SK-N-SH treated with all-trans-retinoic acid at 6 μM for 48 hours (cell line): ENCODE measurements at regions not wholly inside any gene's neighbourhood (a gene's known extent, or its start where the extent isn't known, plus 50 kb on each side); places are given as distances from the start of the nearest gene placed in this dataset.

Experiments used
- BACH2 ChIP-seq: fragments of 250-450 bp; sonication (Bioruptor Pico); IDR thresholded peaks from 2 replicates; pipeline ENCODE4 v1.9.0; 2021; ENCODE audit warnings: mild to moderate bottlenecking, borderline replicate concordance
- PATZ1 ChIP-seq: fragments of 250-450 bp; sonication (Bioruptor Pico); IDR thresholded peaks from 2 replicates; pipeline ENCODE4 v1.8.0; 2020; ENCODE audit warnings: mild to moderate bottlenecking, moderate library complexity, borderline replicate concordance
- TCF4 ChIP-seq: fragments of 250-450 bp; sonication (Bioruptor Pico); IDR thresholded peaks from 2 replicates; pipeline ENCODE4 v1.8.0; 2021; ENCODE audit warnings: mild to moderate bottlenecking, moderate library complexity, borderline replicate concordance
- ZFP3 ChIP-seq: fragments of 250-450 bp; sonication (Bioruptor Pico); IDR thresholded peaks from 2 replicates; pipeline ENCODE4 v1.5.0; 2020; ENCODE audit warnings: mild to moderate bottlenecking, moderate library complexity
- ZNF8 ChIP-seq: fragments of 450-650 bp; formaldehyde crosslinking; IDR thresholded peaks from 2 replicates; pipeline ENCODE4 v1.5.0; 2020; ENCODE audit warnings: mild to moderate bottlenecking, moderate library complexity
- TF ChIP-seq, protein P1 (sequence below): fragments of 250-450 bp; sonication (Bioruptor Pico); IDR thresholded peaks from 2 replicates; pipeline ENCODE4 v1.5.1; 2021; ENCODE audit warnings: mild to moderate bottlenecking, moderate library complexity
- TF ChIP-seq, protein P2 (sequence below): fragments of 250-450 bp; sonication (Bioruptor Pico); IDR thresholded peaks from 2 replicates; pipeline ENCODE4 v1.5.1; 2020; ENCODE audit warnings: low read depth, mild to moderate bottlenecking, moderate library complexity

DNA sequence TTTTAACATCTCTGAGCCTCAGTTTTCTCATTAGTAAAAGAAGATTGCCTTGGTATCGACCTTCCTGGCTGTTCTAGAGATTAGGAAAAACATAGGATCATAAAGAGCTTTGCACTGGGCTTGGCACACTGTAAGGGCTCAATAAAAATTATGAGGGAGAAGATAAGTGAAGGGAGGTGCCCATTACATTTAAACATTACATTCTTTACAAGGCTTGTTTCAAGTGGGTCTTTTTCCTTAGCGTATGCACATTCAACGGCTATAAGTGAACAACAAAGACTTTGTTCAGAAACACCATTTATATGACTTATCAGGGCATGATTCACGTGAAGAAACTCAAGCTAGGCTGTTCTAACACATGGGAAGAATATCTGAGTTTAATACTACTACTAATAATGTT lies 351.9 kb upstream of the NPVF start:
- no peak for TF ChIP-seq ZFP3
- no peak for TF ChIP-seq BACH2 (CRISPR knock-in tag)
- no peak for TF ChIP-seq PATZ1 (CRISPR knock-in tag)
- TF ChIP-seq, protein P1, sequence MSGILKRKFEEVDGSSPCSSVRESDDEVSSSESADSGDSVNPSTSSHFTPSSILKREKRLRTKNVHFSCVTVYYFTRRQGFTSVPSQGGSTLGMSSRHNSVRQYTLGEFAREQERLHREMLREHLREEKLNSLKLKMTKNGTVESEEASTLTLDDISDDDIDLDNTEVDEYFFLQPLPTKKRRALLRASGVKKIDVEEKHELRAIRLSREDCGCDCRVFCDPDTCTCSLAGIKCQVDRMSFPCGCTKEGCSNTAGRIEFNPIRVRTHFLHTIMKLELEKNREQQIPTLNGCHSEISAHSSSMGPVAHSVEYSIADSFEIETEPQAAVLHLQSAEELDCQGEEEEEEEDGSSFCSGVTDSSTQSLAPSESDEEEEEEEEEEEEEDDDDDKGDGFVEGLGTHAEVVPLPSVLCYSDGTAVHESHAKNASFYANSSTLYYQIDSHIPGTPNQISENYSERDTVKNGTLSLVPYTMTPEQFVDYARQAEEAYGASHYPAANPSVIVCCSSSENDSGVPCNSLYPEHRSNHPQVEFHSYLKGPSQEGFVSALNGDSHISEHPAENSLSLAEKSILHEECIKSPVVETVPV = no peak
- TF ChIP-seq TCF4 (CRISPR knock-in tag) = no peak
- no peak for TF ChIP-seq ZNF8 (CRISPR knock-in tag)
- TF ChIP-seq, protein P2, sequence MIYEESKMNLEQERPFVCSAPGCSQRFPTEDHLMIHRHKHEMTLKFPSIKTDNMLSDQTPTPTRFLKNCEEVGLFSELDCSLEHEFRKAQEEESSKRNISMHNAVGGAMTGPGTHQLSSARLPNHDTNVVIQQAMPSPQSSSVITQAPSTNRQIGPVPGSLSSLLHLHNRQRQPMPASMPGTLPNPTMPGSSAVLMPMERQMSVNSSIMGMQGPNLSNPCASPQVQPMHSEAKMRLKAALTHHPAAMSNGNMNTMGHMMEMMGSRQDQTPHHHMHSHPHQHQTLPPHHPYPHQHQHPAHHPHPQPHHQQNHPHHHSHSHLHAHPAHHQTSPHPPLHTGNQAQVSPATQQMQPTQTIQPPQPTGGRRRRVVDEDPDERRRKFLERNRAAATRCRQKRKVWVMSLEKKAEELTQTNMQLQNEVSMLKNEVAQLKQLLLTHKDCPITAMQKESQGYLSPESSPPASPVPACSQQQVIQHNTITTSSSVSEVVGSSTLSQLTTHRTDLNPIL (CRISPR knock-in tag) = no peak
